Rectal smooth muscle tissue (tissue), 1 donor: ENCODE measurements at regions not wholly inside any gene's neighbourhood (a gene's known extent, or its start where the extent isn't known, plus 50 kb on each side); places are given as distances from the start of the nearest gene placed in this dataset.
"Not testable (repeated sequence)": the region's sequence is repeated elsewhere in the genome, so short reads cannot be mapped to it uniquely, and the experiment has no call there.

Source experiments
- H3K27ac ChIP-seq: one replicate; pipeline ENCODE4 v1.7.0; 2013; ENCODE audit warnings: low read depth, low read length, inconsistent platforms
- H3K27me3 ChIP-seq: one replicate; pipeline ENCODE4 v1.7.0; 2013; ENCODE audit warnings: low read length; ENCODE audit not compliant: control insufficient read depth, insufficient read depth
- H3K36me3 ChIP-seq: one replicate; pipeline ENCODE4 v1.7.0; 2013; ENCODE audit warnings: low read length; ENCODE audit not compliant: control insufficient read depth, insufficient read depth
- H3K4me1 ChIP-seq: one replicate; pipeline ENCODE4 v1.7.0; 2013; ENCODE audit warnings: low read length; ENCODE audit not compliant: control insufficient read depth, insufficient read depth
- H3K4me3 ChIP-seq: one replicate; pipeline ENCODE4 v1.7.0; 2013; ENCODE audit warnings: low read length
- H3K9ac ChIP-seq: one replicate; pipeline ENCODE4 v1.7.0; 2013; ENCODE audit warnings: low read length

DNA sequence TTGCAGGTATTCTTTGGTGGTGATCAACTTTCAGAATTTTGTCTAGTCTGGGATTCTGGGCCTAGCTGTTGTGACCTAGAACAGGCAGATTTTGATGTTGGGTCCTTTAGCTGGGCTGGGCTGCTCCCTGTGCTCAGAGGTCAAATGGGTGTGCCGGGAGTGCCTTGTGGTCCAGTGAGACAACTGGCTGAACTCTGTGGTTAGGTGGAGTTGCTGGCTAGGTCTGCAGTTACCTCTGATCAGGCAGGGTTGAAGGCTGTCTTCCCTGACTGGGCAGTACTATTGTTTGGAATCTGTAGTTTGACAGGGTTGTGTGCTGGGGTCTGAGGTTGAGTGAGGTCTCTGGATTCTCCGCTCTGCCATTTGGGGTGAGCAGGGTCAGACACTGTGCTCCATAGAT is 599.3 kb downstream of the RAPGEF2 start:
- Histone ChIP-seq H3K27ac (no peak overlapping the region), H3K4me3 (no peak overlapping the region), H3K4me1 (no peaks in the 10 kb centered on the region), H3K9ac (no peak overlapping the region), H3K27me3 (no peaks in the 10 kb centered on the region), H3K36me3 (no peaks in the 10 kb centered on the region)

DNA sequence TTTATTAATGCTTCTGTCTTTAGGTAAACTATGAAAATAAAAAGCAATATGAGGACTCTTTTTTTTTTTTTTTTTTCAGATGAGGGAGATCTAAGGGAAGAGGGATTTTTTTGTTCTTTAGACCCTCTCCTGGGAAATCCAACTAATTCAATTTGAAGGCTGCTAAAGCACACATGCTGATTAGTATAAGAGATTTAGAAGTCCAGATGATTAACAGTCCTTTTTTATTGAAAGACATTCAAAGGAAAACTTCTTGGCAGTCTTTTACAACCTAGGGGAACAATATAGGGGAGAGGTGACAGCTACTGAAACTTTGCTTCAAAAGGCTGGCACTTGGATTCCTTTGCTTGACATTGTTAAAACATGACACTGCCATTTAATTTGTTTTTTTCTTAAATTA is 602.5 kb downstream of the RAPGEF2 start:
- Histone ChIP-seq H3K27me3 (no peaks in the 10 kb centered on the region), H3K4me3 (no peak overlapping the region), H3K4me1 (no peaks in the 10 kb centered on the region), H3K36me3 (no peaks in the 10 kb centered on the region), H3K27ac (no peak overlapping the region), H3K9ac (no peak overlapping the region)

DNA sequence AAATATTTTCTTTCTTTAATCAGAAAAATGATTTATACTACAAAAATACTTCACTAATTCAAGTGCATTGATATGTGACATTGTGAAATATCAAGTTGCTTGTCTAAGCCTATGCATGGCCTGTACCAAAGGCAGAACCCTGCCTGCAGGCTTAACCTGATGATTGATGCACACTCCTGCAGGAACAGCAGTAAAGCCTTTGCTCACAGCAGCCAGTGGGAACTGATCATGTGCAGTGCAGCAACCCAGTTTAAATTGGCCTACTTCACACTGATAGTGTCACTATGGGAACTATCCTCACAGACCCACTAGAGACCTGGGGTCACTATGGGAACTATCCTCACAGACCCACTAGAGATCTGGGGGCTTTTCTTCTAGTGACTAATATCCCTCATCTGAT is 603.8 kb downstream of the RAPGEF2 start:
- Histone ChIP-seq H3K9ac (no peak overlapping the region), H3K27ac (no peak overlapping the region), H3K4me1 (no peaks in the 10 kb centered on the region), H3K4me3 (no peak overlapping the region), H3K27me3 (no peaks in the 10 kb centered on the region), H3K36me3 (no peaks in the 10 kb centered on the region)

DNA sequence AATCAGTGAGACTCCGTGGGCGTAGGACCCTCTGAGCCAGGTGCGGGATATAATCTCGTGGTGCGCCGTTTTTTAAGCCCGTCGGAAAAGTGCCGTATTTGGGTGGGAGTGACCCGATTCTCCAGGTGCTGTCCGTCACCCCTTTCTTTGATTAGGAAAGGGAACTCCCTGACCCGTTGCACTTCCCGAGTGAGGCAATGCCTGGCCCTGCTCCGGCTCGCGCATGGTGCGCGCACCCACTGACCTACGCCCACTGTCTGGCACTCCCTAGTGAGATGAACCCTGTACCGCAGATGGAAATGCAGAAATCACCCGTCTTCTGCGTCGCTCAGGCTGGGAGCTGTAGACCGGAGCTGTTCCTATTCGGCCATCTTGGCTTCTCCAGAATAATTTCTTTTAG is 612.3 kb downstream of the RAPGEF2 start:
- H3K9ac ChIP-seq, H3K36me3 ChIP-seq, H3K4me1 ChIP-seq, H3K27ac ChIP-seq, H3K4me3 ChIP-seq, H3K27me3 ChIP-seq: not testable (repeated sequence)

DNA sequence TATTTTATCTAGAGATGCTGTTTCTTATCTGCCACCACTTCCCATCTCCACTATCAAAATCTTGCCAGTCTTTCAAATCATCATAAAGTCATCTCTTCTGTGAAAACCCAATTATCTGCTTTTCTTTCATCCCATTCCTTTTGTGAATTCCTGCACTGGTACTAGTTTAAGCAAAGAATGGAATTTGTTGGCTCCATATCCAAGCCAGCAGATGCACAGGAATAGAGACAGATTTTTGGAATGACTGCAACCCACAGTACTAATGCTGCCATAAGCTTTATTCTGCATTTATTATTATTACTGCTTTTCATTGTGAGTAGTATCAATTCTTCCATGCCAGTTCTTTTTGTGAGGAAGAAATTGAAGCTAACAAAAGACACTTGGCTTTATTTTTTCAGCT is 616.7 kb downstream of the RAPGEF2 start:
- no peaks in the 10 kb centered on the region for H3K27me3 ChIP-seq
- no peaks in the 10 kb centered on the region for H3K4me1 ChIP-seq
- H3K9ac ChIP-seq, result no peak overlapping the region
- H3K27ac ChIP-seq, result no peak overlapping the region
- no peak overlapping the region for H3K4me3 ChIP-seq
- no peaks in the 10 kb centered on the region for H3K36me3 ChIP-seq

DNA sequence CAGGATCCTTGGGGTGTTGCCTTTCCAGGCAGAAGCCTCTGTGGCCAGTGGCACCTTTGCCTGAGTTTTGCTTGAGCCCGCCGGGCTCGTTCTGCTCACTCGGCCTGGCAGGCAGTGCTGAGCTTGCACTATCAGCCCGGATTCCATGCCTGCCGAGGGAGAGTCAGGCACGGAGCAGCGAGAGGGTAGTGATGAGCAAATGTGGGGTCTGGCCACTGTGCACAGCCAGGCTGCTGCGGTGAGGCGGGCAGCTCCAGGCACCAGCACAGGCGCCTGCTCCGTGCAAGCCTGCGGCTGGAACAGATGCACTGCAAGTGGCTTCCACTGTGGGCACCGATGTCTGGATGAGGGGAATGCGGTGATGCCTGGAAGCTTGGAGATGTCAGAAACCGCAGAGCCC is 619.2 kb downstream of the RAPGEF2 start:
- Histone ChIP-seq H3K9ac (no peak overlapping the region), H3K36me3 (no peaks in the 10 kb centered on the region), H3K27me3 (no peaks in the 10 kb centered on the region), H3K4me3 (no peak overlapping the region), H3K27ac (no peak overlapping the region), H3K4me1 (no peaks in the 10 kb centered on the region)

DNA sequence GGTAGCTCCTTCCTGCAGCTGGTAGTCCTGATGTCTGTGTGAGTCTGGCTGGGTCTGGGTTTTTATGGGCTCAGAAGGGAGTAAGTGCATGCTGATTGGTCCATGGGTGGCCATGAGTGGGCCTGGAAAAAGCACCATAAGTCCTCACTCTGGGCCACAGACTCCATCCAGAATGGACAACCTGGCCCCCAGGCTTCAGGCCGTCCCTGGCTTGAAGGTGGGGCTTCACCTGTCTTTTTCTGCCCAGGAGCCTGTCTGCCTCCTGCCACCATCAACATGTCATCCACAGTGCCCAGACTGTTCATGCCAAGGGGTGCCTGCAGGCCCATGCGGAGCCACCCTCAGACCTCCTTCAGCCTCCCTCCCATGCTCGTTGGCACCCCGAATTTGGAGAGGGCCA is 620.0 kb downstream of the RAPGEF2 start:
- no peak overlapping the region for H3K9ac ChIP-seq
- no peaks in the 10 kb centered on the region for H3K4me1 ChIP-seq
- H3K36me3 ChIP-seq, result no peaks in the 10 kb centered on the region
- H3K27me3 ChIP-seq, result no peaks in the 10 kb centered on the region
- H3K27ac ChIP-seq, result no peak overlapping the region
- H3K4me3 ChIP-seq, result no peak overlapping the region

DNA sequence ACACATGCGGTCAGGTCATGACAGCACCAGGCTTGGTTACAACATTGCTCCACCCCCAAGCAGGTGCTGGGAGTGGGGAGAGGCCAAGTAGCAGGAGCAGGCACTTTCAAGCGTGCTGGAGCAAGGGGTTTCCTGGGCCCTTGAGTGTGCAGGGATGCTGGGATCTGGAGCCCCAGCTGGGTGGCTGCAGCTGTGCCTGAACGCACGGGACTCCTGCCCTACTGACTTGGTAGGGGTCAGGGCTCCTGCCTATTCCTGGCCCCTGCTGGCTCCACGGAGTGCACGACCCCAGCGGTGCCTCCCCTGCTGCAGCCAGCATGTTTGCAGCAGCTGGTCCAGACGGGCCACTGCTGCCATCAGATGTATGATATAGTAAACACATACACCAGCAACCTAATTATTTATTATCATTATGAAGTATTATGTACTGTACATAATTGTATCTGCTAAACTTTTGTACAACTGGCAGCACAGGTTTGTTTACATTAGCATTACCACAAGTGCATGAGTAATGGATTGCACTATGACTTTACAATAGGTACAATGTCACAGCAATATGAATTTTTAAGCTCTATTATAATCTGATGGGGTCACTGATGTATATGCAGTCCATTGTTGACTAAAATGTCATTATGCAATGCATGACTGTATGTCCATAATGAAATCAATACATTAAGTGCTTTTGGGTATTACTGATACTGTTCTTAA is 620.6 kb downstream of the RAPGEF2 start:
- H3K27ac ChIP-seq, result no peak overlapping the region
- H3K4me3 ChIP-seq, result no peak overlapping the region
- no peaks in the 10 kb centered on the region for H3K27me3 ChIP-seq
- no peak overlapping the region for H3K9ac ChIP-seq
- H3K36me3 ChIP-seq, result no peaks in the 10 kb centered on the region
- no peaks in the 10 kb centered on the region for H3K4me1 ChIP-seq

DNA sequence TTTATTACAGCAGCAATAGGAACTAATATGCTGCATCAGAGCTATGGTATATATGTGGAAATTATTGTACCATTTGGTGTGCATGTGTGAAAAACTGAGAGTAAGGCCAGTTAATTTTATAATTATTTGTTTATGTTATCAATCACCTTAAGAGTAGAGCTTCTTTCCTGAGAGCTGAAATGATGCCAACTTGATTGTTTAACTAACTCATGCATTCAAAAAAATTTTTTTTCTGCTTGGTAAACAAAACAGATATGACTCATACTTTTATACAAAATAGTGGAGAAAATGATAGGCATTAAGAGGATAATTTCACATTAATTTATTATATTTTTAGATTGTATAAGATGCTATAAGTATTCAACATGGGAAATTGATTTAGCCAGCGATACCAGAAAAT is 622.7 kb downstream of the RAPGEF2 start:
- Histone ChIP-seq H3K36me3 (no peaks in the 10 kb centered on the region), H3K9ac (no peak overlapping the region), H3K4me3 (no peak overlapping the region), H3K27ac (no peak overlapping the region), H3K4me1 (no peaks in the 10 kb centered on the region), H3K27me3 (no peaks in the 10 kb centered on the region)

DNA sequence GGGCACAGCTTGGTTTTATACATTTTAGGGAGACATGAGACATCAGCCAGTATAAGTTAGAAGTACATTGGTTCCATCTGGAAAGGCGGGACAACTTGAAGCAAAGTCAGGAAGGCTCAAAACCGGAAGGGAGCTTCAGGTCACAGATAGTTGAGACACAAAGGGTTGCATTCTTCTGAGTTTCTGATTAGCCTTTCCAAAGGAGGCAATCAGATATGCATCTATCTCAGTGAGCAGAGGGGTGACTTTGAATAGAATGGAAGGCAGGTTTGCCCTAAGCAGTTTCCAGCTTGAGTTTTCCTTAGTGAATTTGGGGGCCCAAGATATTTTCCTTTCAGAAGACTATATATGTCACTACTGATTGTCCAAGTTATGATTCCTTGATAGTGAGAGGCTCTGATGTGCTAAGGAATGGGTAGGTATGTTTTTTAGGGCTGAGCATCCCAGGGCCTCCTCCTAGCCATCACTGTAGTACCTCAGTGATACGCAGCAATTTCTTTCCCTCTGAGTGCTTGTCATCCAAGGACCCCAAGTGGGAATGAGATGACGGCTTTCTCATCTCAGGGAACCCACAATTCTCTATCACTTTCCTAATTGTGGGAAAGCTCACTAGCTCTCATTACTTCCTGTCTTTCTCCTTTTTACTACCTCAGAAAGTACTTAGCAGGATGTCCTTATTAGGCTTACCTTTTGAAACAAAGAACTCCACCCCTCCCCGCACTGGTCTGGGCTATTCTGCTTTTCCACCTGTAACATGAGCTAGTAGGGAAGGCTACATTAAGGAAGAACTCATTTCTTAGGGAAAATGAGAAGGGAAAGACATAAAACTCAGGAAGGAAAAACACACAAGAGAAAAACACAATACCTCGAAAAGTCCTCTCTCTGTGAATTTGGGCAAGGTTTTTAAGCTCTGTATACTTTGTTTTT is 632.7 kb downstream of the RAPGEF2 start:
- H3K27ac ChIP-seq, result no peak overlapping the region
- H3K4me3 ChIP-seq, result no peak overlapping the region
- H3K4me1 ChIP-seq, result no peaks in the 10 kb centered on the region
- no peaks in the 10 kb centered on the region for H3K27me3 ChIP-seq
- no peaks in the 10 kb centered on the region for H3K36me3 ChIP-seq
- no peak overlapping the region for H3K9ac ChIP-seq

DNA sequence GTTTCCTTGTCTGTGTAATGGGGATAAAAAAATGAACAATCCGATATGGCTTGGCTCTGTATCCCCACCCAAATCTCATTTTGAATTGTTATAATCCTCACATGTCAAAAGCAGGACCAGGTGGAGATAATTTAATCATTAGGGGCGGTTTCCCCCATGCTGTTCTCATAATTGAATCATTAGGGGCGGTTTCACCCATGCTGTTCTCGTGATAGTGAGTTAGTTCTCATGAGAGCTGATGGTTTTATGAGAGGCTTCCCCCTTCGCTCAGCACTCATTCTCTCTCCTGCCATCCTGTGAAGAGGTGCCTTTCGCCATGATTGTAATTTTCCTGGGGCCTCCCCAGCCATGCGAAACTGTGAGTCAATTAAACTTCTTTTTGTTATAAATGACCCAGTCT is 633.5 kb downstream of the RAPGEF2 start:
- H3K9ac ChIP-seq, result no peak overlapping the region
- H3K27ac ChIP-seq, result no peak overlapping the region
- H3K36me3 ChIP-seq, result no peaks in the 10 kb centered on the region
- no peaks in the 10 kb centered on the region for H3K4me1 ChIP-seq
- no peak overlapping the region for H3K4me3 ChIP-seq
- H3K27me3 ChIP-seq, result no peaks in the 10 kb centered on the region

DNA sequence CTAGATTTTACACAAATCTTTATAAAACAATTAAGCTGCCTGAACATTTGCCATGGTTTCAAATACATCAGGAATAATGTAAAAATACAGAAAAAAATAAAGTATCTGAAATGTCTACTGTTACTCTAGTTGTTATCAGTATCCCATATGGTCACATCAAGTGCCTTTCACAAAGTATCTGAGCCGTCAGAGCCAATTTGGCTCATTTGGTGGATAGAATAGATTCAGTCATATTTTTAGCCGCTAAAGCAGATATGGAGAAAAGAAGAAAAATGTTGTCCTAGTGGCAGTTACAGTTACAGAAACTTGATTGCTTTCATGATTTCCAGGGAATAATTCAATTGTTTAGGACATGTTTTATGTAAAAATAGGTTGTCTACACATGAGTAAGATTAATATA is 641.1 kb downstream of the RAPGEF2 start:
- H3K36me3 ChIP-seq, result no peaks in the 10 kb centered on the region
- H3K4me1 ChIP-seq, result no peaks in the 10 kb centered on the region
- no peak overlapping the region for H3K9ac ChIP-seq
- H3K27me3 ChIP-seq, result no peaks in the 10 kb centered on the region
- H3K4me3 ChIP-seq, result no peak overlapping the region
- H3K27ac ChIP-seq, result no peak overlapping the region

DNA sequence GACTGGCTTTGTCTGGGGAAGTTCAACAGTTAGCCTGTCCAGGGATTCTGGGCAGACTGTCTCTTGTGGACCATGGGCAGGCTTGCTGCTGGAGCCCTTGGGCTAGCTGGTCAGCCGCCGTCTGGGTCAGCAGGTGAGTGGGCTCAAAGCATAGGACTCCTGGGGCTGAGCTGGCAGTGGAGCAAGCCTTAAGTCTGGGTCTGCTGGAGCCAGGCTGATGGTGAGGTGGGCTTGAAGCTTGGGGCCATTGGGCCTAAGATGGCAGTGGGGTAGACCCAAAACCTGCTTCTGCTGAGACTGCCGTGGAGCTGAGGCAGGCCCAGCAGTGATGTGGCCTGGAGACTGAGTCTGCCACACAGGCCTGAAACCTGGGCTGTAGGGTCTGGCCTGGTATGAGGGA is 645.1 kb downstream of the RAPGEF2 start:
- no peaks in the 10 kb centered on the region for H3K27me3 ChIP-seq
- no peaks in the 10 kb centered on the region for H3K4me1 ChIP-seq
- H3K36me3 ChIP-seq, result no peaks in the 10 kb centered on the region
- no peak overlapping the region for H3K9ac ChIP-seq
- H3K27ac ChIP-seq, result no peak overlapping the region
- H3K4me3 ChIP-seq, result no peak overlapping the region
